ENCODE measurements at regions not wholly inside any gene's neighbourhood (a gene's known extent, or its start where the extent isn't known, plus 50 kb on each side); places are given as distances from the start of the nearest gene placed in this dataset.
"Not testable (repeated sequence)": the region's sequence is repeated elsewhere in the genome, so short reads cannot be mapped to it uniquely, and the experiment has no call there.

- no peak for DNase-seq (ENCODE audit: low spot score)
- CTCF ChIA-PET = interaction anchor here (1.3 kb wide), 1 partner anchor 342 kb away, joined by 4 read pairs; no protein-coding TSS in a partner anchor
- POLR2A ChIA-PET (ENCODE audit: low non-redundant PET) = no interaction called here
- H3K27ac ChIP-seq = no peak overlapping the region
- no peak for TF ChIP-seq CTCF (conservative IDR thresholded peaks at IDR 0.05; ENCODE audit: low read depth)
Observed at GRCh38 chr4:155444721-155445120, 68.0 kb upstream of the MAP9 start.

- peak; percentile 48 for DNase-seq (ENCODE audit: low spot score)
- TF ChIP-seq CTCF (conservative IDR thresholded peaks at IDR 0.05; ENCODE audit: low read depth) = peak; percentile 87
- H3K27ac ChIP-seq = no peak overlapping the region
- POLR2A ChIA-PET (ENCODE audit: low non-redundant PET) = no interaction called here
- CTCF ChIA-PET = interaction anchor here (0.6 kb wide), 1 partner anchor 16 kb away, joined by 3 read pairs; no protein-coding TSS in a partner anchor
Observed at GRCh38 chr4:155442267-155443105, 65.7 kb upstream of the MAP9 start.

- H3K27ac ChIP-seq = no peak overlapping the region
- ChIA-PET POLR2A (ENCODE audit: low non-redundant PET) (no interaction called here), CTCF (interaction anchor here (0.6 kb wide), 1 partner anchor 416 kb away, joined by 3 read pairs; no protein-coding TSS in a partner anchor)
- no peak for TF ChIP-seq CTCF (conservative IDR thresholded peaks at IDR 0.05; ENCODE audit: low read depth)
- DNase-seq (ENCODE audit: low spot score) = no peak
Observed at GRCh38 chr4:155441475-155441874, 64.7 kb upstream of the MAP9 start.

- DNase-seq (ENCODE audit: low spot score); POLR2A ChIA-PET (ENCODE audit: low non-redundant PET); CTCF ChIA-PET; H3K27ac ChIP-seq: not testable (repeated sequence)
Observed at GRCh38 chr4:155439760-155440159, 63.0 kb upstream of the MAP9 start.

GRCh38 chr4:155434904-155435303 is 58.1 kb upstream of the MAP9 start:
- CTCF ChIA-PET = interaction anchor here (0.8 kb wide), 1 partner anchor 34 kb away, joined by 3 read pairs; no protein-coding TSS in a partner anchor
- H3K27ac ChIP-seq = no peak overlapping the region
- POLR2A ChIA-PET (ENCODE audit: low non-redundant PET) = no interaction called here
- TF ChIP-seq CTCF (conservative IDR thresholded peaks at IDR 0.05; ENCODE audit: low read depth) = no peak
- DNase-seq (ENCODE audit: low spot score) = no peak

- POLR2A ChIA-PET (ENCODE audit: low non-redundant PET) = no interaction called here
Observed at GRCh38 chr4:155434366-155434765, 57.6 kb upstream of the MAP9 start.

More at GRCh38 chr4:155434366-155434765, 57.6 kb upstream of the MAP9 start:
- no peak overlapping the region for H3K27ac ChIP-seq
- DNase-seq (ENCODE audit: low spot score) = no peak
- CTCF ChIA-PET = interaction anchor here (0.6 to 0.8 kb wide), 3 partner anchors 33 to 627 kb away, joined by 3 read pairs; no protein-coding TSS in a partner anchor
- TF ChIP-seq CTCF (conservative IDR thresholded peaks at IDR 0.05; ENCODE audit: low read depth) = no peak
